AG09319 (cell line): ENCODE measurements at regions not wholly inside any gene's neighbourhood (a gene's known extent, or its start where the extent isn't known, plus 50 kb on each side); places are given as distances from the start of the nearest gene placed in this dataset.

ENCODE experiments used
- DNase-seq: peaks from one replicate; pipeline ENCODE4 v3.0.0-alpha.2; 2010; ENCODE audit warnings: low read depth; ENCODE audit errors: extremely low read depth
- CTCF ChIP-seq: IDR thresholded peaks from 2 replicates; pipeline ENCODE4 v1.5.1; 2011; ENCODE audit warnings: low read depth, mild to moderate bottlenecking, inconsistent platforms, low read length, moderate library complexity

DNA sequence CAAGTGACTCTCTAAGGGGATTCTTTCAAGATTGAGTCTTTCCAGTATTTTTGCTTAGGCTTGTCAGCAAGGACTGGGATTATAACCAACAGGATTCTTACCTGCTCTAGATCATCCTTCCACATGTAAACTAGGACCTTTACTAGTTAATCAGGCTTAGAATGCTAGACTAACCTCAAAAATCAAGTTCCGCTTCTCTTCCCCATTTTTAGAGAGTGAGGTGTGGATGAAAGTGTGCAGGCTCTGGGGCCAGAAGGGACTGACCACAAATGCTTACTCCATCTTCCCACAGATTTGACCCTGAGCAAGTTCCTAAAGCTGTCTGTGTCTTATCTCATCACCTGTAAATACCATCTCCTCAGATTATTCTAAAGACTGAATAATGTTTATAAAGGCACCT is 89.5 kb upstream of the IL12A start:
- no peak for DNase-seq
- no peak for TF ChIP-seq CTCF

DNA sequence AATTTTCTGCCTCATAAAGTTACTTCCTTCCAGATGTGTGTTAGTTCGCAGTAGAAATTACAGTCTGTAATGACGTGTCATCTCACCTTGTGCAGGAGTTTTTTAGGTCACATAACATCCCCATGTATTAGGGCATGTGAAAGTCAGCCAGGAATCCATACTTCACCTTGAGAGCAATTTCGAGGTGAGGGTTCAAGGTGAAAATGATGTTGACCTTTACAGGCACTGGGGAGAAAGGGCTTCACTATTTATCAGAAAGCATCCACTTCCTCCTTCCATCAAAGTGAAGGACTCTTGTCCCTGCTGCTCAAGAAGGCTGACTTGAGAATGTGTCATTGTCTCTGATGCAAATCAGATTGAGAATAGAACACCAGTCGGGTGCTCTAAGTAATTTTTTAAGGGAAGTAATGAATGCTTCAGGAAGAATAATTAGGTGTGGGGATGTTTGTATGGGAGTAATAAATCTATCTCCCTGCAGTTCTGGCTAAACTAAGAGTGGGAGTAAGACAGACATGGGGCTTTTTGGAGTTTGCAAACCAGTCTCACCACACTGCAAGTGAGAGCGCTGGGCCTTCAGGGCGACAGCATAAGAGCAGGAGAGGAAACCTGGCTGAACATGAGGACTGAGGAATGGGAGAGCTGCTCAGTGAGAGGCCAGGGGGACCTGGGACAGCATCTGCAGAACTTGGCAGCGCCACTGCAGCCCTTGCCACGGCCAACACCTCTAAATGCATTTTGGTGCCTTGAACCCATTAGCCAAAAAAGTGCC is 85.9 kb upstream of the IL12A start:
- no peak for TF ChIP-seq CTCF
- DNase-seq, result no peak

GRCh38 chr3:159904455-159904854 is 84.2 kb upstream of the IL12A start:
- TF ChIP-seq CTCF, result no peak
- no peak for DNase-seq

DNA sequence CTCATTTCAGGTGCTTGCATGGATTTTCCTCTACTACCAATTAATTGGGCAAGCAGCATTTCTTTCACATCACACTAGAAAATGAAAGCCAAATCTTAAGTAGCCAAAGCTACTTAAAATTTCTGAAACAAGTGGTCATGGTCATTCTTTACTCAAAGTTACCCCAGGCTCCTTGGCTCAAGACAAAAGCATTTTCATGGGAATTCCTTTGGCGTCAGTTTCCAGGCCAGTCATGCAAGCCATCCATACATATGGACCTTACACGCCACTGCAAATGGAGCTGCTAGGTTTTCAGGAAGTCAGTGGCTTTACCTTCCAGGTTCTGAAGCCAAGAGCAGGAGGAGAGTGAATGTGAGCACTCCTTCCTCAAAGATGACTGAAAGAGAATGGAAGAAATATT is 83.7 kb upstream of the IL12A start:
- DNase-seq, result no peak
- no peak for TF ChIP-seq CTCF

GRCh38 chr3:159907828-159908227 is 80.8 kb upstream of the IL12A start:
- DNase-seq, result no peak
- TF ChIP-seq CTCF, result no peak

DNA sequence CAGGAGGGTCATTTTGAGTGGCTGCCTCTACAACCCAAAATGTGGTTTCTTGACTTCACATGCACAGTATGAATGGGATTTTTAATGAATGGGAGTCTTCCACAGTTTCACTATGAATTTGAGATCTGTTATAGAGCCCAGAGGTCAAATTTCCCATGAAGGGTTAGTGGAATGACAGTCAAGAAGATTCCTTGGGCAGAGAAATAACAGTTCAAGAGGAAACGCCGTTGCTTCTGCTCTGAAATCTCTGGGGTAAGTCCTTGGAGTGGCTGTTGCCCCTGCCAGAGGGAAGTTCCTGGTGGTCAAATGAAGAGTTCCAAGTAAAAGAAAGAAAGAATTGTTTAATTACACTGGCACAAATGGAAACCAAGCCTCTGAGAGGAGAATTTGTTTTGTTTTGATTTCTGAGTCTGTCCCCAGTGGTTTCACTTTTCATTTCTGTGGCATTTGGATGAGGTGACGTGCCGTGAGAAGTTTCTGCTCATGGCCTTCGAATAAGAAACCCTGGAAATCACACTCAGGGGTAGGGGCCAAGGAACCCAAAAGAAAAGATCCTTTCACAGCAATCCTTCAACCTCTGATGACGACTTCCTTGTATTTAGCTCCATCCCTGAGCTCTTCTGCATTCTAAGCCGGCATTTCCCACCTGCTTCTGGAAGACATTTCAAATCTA is 77.5 kb upstream of the IL12A start:
- DNase-seq, result no peak
- TF ChIP-seq CTCF, result no peak

DNA sequence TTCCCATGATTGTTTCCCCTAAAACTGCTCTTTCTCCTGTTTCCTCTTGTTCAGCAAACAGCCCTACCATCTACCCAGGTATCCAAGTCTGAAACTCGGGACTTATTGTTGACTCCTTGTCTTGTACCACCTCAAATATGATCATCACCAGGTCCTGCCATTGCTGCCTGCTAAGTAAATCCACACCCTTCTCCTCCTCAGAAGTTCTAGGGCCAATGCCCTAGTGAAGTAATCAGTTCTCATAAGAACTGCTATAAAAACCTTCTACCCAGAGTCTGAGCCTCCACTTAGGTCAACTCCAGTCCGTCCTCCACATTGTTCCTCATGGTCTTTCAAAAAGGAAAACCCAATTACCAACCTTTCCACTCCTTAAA is 77.0 kb upstream of the IL12A start:
- no peak for DNase-seq
- TF ChIP-seq CTCF, result no peak
